Smooth muscle cell (in vitro differentiated cells): ENCODE measurements at regions not wholly inside any gene's neighbourhood (a gene's known extent, or its start where the extent isn't known, plus 50 kb on each side); places are given as distances from the start of the nearest gene placed in this dataset.

Source experiments
- DNase-seq: peaks from one replicate; lab custom pipeline; 2025; ENCODE audit not compliant: unreplicated experiment; lab: John Stamatoyannopoulos, UW
- H2AFZ ChIP-seq: fragments of 200-600 bp; sonication (generic); 2 replicates; pipeline ENCODE4 v1.6.0; 2016; ENCODE audit warnings: antibody characterized with exemption, low read depth, mild to moderate bottlenecking
- H3F3A ChIP-seq: fragments of 200-600 bp; sonication (generic); 2 replicates; pipeline ENCODE4 v1.6.0; 2017; ENCODE audit warnings: antibody characterized with exemption, low read depth
- H3K27ac ChIP-seq: fragments of 200-600 bp; sonication (generic); 2 replicates; pipeline ENCODE4 v1.5.1; 2016; ENCODE audit warnings: low read depth, mild to moderate bottlenecking
- H3K27me3 ChIP-seq: fragments of 200-600 bp; sonication (generic); 2 replicates; pipeline ENCODE4 v1.6.1; 2016; ENCODE audit warnings: low read depth, mild to moderate bottlenecking
- H3K36me3 ChIP-seq: fragments of 200-600 bp; sonication (generic); 2 replicates; pipeline ENCODE4 v1.5.1; 2016; ENCODE audit warnings: low read depth
- H3K4me1 ChIP-seq: fragments of 200-600 bp; sonication (generic); 2 replicates; pipeline ENCODE4 v1.5.1; 2016; ENCODE audit warnings: low read depth
- H3K4me2 ChIP-seq: fragments of 200-600 bp; sonication (generic); 2 replicates; pipeline ENCODE4 v1.6.0; 2016; ENCODE audit warnings: mild to moderate bottlenecking
- H3K4me3 ChIP-seq: fragments of 200-600 bp; sonication (generic); 2 replicates; pipeline ENCODE4 v1.5.1; 2016; ENCODE audit warnings: mild to moderate bottlenecking
- H3K79me2 ChIP-seq: fragments of 200-600 bp; sonication (generic); 2 replicates; pipeline ENCODE4 v1.6.0; 2016; ENCODE audit warnings: low read depth, mild to moderate bottlenecking
- H3K9ac ChIP-seq: fragments of 200-600 bp; sonication (generic); 2 replicates; pipeline ENCODE4 v1.6.0; 2016; ENCODE audit warnings: low read depth
- H3K9me3 ChIP-seq: fragments of 200-600 bp; sonication (generic); replicated peaks from 2 replicates; pipeline ENCODE4 v1.5.1; 2016; ENCODE audit warnings: low read depth
- H4K20me1 ChIP-seq: fragments of 200-600 bp; sonication (generic); 2 replicates; pipeline ENCODE4 v1.6.0; 2016; ENCODE audit warnings: low read depth
- CTCF ChIP-seq: fragments of 200-600 bp; sonication (generic); IDR thresholded peaks from 2 replicates; pipeline ENCODE4 v1.5.1; 2017; ENCODE audit warnings: borderline replicate concordance, mild to moderate bottlenecking, antibody characterized with exemption; ENCODE audit not compliant: insufficient read depth, poor library complexity, severe bottlenecking
- WGBS: methylation state at CpG from one replicate; pipeline ENCODE4 v1.1.7; 2016; ENCODE audit warnings: low lambda C conversion rate; 5-methylcytosine and 5-hydroxymethylcytosine counted together

GRCh38 chr3:22495791-22496190, 707.3 kb upstream of the UBE2E2 start:
- Histone ChIP-seq H3K9me3 (no peaks in the 10 kb centered on the region), H4K20me1 (no peaks in the 10 kb centered on the region), H3K4me2 (no peak overlapping the region), H3K36me3 (no peaks in the 10 kb centered on the region), H3K27me3 (no peaks in the 10 kb centered on the region), H3F3A (no peaks in the 10 kb centered on the region), H3K4me3 (no peak overlapping the region), H3K79me2 (no peaks in the 10 kb centered on the region), H3K4me1 (no peaks in the 10 kb centered on the region), H2AFZ (no peak overlapping the region), H3K27ac (no peak overlapping the region), H3K9ac (no peak overlapping the region)
- TF ChIP-seq CTCF, result no peak
- no peak for DNase-seq
- WGBS, result 70% methylated on average over 1 of the region's 1 CpG

DNA sequence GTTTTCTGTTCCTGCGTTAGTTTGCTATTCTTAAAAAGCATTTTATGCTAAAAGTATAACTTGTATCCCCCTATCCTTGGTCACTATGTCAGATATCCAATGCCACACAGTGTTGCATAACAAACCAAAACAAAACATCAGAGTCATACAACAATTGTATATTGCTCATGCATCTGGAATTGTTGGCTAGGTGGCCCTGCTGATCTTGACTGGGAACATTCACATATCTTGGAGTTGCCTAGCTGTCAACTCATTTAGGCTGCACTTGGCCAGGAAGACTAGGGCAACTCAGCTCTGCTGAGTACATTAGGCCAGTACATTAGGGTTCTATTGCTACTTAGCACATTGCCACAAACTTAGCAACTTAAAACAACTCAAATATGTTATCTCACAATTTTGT, 706.5 kb upstream of the UBE2E2 start:
- Histone ChIP-seq H3K4me3 (no peak overlapping the region), H3K27ac (no peak overlapping the region), H3K27me3 (no peaks in the 10 kb centered on the region), H3K4me2 (no peak overlapping the region), H3K9ac (no peak overlapping the region), H2AFZ (no peak overlapping the region), H3F3A (no peaks in the 10 kb centered on the region), H4K20me1 (no peaks in the 10 kb centered on the region), H3K79me2 (no peaks in the 10 kb centered on the region), H3K36me3 (no peaks in the 10 kb centered on the region), H3K4me1 (no peaks in the 10 kb centered on the region), H3K9me3 (no peaks in the 10 kb centered on the region)
- TF ChIP-seq CTCF, result no peak
- DNase-seq, result no peak
- 100% methylated on average over 1 of the region's 1 CpG for WGBS

GRCh38 chr3:22506871-22507270, 696.3 kb upstream of the UBE2E2 start:
- H3F3A ChIP-seq, result no peaks in the 10 kb centered on the region
- H3K36me3 ChIP-seq, result no peaks in the 10 kb centered on the region
- no peak overlapping the region for H3K9ac ChIP-seq
- WGBS, result 77% methylated on average over 1 of the region's 1 CpG
- no peaks in the 10 kb centered on the region for H3K27me3 ChIP-seq
- TF ChIP-seq CTCF, result no peak
- no peaks in the 10 kb centered on the region for H3K9me3 ChIP-seq
- no peaks in the 10 kb centered on the region for H3K4me1 ChIP-seq
- H4K20me1 ChIP-seq, result no peaks in the 10 kb centered on the region
- no peaks in the 10 kb centered on the region for H3K79me2 ChIP-seq
- no peak overlapping the region for H3K27ac ChIP-seq
- no peak overlapping the region for H3K4me3 ChIP-seq
- H2AFZ ChIP-seq, result no peak overlapping the region
- no peak overlapping the region for H3K4me2 ChIP-seq
- DNase-seq, result no peak

DNA sequence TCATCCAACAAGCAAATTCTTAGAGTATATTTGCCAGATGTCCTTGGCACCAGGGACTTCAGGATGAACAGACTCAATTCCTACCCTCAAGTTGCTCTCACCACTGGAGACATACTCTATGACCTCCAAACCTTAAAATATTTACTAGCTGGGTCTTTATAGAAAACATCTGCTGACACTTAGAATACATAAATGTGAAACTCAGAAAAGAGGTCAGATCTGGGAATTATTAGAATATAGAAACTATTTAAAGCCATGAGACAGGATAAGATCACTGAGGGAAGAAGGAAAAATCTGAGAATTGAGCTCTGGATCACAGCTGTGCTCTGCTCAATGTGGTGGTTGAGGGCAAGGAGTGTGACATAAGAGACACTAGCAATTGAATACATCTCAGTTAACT, 695.4 kb upstream of the UBE2E2 start:
- Histone ChIP-seq H3K36me3 (no peaks in the 10 kb centered on the region), H3K9me3 (no peaks in the 10 kb centered on the region), H3K4me1 (no peaks in the 10 kb centered on the region), H3K27ac (no peak overlapping the region), H4K20me1 (no peaks in the 10 kb centered on the region), H3K4me3 (no peak overlapping the region), H3F3A (no peaks in the 10 kb centered on the region), H3K9ac (no peak overlapping the region), H3K79me2 (no peaks in the 10 kb centered on the region), H3K27me3 (no peaks in the 10 kb centered on the region), H3K4me2 (no peak overlapping the region), H2AFZ (no peak overlapping the region)
- TF ChIP-seq CTCF, result no peak
- no peak for DNase-seq
